GM12874 (cell line): ENCODE measurements at regions not wholly inside any gene's neighbourhood (a gene's known extent, or its start where the extent isn't known, plus 50 kb on each side); places are given as distances from the start of the nearest gene placed in this dataset.

Source experiments
- TF ChIP-seq, protein P1 (sequence below): IDR thresholded peaks from 2 replicates; pipeline ENCODE4 v1.5.1; 2011; ENCODE audit warnings: low read depth, mild to moderate bottlenecking, control low read depth, low read length, moderate library complexity; ENCODE audit not compliant: insufficient read depth

DNA sequence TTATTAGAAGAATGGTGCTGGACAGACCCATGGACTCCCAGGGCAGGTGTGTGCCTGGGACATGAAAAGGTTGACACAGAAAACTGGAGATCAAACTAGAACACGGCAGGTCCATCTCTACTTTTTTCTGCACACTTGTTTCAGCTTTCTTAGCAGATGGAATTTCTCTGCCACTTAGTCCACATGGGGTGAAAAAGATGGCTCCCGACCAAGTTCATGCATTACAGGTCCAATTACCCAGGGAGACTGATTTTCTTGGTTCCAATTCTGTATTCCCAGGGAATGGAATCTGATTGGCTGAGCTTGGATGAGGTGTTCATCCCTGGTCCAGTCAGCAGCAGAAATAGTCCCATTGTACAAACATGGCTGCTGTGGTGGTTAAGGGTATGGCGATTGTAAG, 238.9 kb upstream of the SRRM4 start:
- TF ChIP-seq, protein P1, sequence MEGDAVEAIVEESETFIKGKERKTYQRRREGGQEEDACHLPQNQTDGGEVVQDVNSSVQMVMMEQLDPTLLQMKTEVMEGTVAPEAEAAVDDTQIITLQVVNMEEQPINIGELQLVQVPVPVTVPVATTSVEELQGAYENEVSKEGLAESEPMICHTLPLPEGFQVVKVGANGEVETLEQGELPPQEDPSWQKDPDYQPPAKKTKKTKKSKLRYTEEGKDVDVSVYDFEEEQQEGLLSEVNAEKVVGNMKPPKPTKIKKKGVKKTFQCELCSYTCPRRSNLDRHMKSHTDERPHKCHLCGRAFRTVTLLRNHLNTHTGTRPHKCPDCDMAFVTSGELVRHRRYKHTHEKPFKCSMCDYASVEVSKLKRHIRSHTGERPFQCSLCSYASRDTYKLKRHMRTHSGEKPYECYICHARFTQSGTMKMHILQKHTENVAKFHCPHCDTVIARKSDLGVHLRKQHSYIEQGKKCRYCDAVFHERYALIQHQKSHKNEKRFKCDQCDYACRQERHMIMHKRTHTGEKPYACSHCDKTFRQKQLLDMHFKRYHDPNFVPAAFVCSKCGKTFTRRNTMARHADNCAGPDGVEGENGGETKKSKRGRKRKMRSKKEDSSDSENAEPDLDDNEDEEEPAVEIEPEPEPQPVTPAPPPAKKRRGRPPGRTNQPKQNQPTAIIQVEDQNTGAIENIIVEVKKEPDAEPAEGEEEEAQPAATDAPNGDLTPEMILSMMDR = no peak

GRCh38 chr12:118743896-118744700, 237.2 kb upstream of the SRRM4 start:
- TF ChIP-seq, protein P1 = no peak

DNA sequence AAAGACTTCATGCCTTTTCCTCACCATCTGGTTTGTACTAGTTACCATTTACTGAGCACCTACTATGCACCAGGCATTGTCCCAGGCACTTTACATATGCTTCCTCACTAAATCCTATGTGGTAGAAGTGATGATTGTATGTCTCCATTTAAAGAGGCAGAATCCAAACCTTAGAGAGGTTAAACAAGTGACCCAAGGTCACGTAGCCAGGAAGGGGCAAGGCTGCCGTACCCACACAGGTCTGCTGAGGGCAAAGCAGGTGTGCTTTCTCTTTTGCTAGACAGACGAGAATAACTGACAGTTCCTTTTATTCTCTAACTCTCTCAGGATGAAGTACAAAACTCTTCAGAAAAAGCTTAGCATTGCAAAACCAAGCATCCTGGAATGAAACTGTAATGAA, 235.2 kb upstream of the SRRM4 start:
- TF ChIP-seq, protein P1 = no peak

DNA sequence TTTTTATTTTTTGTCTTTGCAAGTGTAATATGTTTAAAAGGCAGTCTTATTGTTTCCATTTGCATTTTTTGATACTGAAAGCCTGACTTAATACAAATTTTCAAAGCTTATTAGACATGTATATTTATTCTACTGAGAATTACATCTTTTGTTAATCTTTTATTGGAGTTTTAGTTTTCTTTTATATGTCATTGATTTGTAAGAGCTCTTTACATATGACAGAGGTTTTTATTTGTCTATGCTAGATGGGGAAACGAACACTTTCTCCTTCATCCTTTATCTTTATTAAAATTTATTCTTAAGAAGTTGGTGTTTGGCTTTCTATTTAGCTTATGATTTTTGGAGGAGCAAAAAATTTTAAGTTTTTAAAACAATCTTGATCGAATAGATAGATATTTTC, 234.4 kb upstream of the SRRM4 start:
- TF ChIP-seq, protein P1 = no peak

- TF ChIP-seq, protein P1 = no peak
Observed at GRCh38 chr12:118747771-118748170, 233.6 kb upstream of the SRRM4 start.

GRCh38 chr12:118748478-118749380, 232.6 kb upstream of the SRRM4 start:
- TF ChIP-seq, protein P1 = no peak

- TF ChIP-seq, protein P1 = no peak
Observed at GRCh38 chr12:118749646-118750045, 231.7 kb upstream of the SRRM4 start.
